ENCODE measurements at regions not wholly inside any gene's neighbourhood (a gene's known extent, or its start where the extent isn't known, plus 50 kb on each side); places are given as distances from the start of the nearest gene placed in this dataset.

DNA sequence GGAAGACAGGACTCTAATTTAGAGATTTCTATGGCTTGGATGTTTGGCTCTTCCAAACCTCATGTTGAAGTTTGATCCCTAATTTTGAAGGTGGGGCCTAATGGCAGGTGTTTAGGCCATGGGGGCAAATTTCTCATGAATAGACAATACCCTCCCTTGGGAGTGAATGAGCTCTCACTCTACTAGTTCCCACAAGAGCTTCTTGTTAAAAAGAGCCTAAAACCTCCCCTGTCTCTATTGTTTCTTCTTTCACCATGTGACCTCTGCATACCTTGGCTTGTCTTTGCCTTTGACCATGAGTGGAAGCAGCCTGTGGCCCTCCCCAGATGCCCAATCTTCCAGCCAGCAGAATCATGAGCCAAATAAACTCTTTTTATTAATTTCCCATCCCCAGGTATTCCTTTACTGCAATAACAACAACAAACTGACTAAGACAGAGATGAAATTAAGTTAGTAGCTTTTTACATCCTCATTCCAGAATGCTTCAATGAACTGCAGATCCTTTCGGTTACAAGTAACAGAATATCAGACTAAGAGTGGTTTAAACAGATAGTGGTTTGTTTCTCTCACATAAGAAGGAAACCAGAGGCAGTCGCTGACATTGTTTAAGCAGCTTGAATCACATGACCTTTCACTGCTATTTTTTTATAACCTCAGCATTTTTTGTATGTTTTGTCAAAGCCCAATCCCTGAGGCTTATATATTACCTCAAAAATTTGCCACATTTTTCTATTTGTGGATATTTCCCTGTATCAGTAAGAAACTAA is 1013.3 kb upstream of the SEMA6D start:
- TF ChIP-seq, protein P1, sequence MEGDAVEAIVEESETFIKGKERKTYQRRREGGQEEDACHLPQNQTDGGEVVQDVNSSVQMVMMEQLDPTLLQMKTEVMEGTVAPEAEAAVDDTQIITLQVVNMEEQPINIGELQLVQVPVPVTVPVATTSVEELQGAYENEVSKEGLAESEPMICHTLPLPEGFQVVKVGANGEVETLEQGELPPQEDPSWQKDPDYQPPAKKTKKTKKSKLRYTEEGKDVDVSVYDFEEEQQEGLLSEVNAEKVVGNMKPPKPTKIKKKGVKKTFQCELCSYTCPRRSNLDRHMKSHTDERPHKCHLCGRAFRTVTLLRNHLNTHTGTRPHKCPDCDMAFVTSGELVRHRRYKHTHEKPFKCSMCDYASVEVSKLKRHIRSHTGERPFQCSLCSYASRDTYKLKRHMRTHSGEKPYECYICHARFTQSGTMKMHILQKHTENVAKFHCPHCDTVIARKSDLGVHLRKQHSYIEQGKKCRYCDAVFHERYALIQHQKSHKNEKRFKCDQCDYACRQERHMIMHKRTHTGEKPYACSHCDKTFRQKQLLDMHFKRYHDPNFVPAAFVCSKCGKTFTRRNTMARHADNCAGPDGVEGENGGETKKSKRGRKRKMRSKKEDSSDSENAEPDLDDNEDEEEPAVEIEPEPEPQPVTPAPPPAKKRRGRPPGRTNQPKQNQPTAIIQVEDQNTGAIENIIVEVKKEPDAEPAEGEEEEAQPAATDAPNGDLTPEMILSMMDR (conservative IDR thresholded peaks at IDR 0.05; ENCODE audit: low read depth, low read length), result no peak
- TF ChIP-seq EZH2 (IDR thresholded peaks at IDR 0.05; ENCODE audit: low read length, unreplicated experiment) (no peak), EZH2phosphoT487 (IDR thresholded peaks at IDR 0.05; ENCODE audit: borderline replicate concordance, low read length) (no peak)

All from PC-3 (cell line).